SIG-M5 treated with dmso at 0.1 percent for 504 hours (cell line): ENCODE measurements at regions not wholly inside any gene's neighbourhood (a gene's known extent, or its start where the extent isn't known, plus 50 kb on each side); places are given as distances from the start of the nearest gene placed in this dataset.

Source experiments
- DNase-seq: peaks from one replicate; lab custom pipeline; 2025; ENCODE audit not compliant: unreplicated experiment; lab: John Stamatoyannopoulos, UW

DNA sequence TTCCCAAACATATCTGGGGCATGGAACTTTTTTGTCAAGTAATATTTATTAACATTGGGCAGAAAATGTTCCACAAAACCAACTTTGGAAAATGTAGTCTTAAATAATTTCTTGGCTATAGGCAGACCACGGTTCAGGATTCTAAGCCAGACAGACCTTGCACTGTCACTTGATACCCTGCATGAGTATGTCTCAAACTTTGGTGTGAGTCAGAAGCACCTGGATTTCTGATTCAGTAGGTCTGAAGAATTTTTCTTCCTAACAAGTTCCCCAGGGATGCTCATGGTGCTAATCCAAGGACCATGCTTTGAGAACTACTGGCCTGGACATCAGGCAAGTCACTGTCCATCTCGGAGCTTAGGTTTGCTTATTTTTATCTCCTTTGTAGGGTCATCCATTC is 562.0 kb downstream of the PLPP3 start:
- DNase-seq, result no peak

- no peak for DNase-seq
Measured at GRCh38 chr1:56003846-56004245, 575.5 kb downstream of the PLPP3 start.

- DNase-seq, result no peak
Measured at GRCh38 chr1:56002231-56002630, 577.1 kb downstream of the PLPP3 start.

DNA sequence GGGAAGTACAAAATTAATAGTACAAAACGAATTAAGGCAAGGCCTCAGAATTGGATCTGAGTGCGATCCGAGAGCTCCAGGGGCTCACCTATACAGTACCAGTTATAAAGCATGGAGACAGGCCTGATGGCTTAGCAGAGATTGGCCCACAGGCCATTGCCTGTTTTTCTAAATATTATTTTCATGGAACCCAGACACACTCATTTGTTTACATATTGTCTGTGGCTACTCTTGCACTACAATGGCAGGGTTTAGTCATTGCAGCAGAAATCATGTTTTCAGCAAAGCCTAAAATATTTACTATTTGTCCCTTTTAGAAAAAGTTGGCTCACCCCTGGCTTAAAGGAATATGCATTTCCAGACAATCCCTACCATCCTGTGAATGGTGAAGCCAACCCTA is 578.9 kb downstream of the PLPP3 start:
- DNase-seq, result no peak

DNA sequence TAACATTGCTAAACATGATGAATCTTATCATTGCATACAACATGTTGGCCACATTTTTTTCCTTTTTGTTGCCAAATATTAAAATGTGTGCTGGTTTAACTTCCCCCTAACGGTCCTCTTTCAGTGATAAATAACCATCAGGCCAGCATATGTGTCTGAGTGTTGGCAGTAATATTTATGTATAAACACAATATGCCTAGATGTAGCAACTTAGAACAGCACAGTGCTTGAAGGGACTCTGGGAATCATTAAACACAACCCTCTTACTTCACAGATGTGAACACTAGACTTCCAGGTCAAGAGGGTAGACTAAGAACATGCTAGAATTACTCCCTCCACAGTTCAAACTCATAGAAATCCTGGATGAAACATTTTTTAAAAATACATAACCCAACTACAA is 581.8 kb downstream of the PLPP3 start:
- no peak for DNase-seq

DNA sequence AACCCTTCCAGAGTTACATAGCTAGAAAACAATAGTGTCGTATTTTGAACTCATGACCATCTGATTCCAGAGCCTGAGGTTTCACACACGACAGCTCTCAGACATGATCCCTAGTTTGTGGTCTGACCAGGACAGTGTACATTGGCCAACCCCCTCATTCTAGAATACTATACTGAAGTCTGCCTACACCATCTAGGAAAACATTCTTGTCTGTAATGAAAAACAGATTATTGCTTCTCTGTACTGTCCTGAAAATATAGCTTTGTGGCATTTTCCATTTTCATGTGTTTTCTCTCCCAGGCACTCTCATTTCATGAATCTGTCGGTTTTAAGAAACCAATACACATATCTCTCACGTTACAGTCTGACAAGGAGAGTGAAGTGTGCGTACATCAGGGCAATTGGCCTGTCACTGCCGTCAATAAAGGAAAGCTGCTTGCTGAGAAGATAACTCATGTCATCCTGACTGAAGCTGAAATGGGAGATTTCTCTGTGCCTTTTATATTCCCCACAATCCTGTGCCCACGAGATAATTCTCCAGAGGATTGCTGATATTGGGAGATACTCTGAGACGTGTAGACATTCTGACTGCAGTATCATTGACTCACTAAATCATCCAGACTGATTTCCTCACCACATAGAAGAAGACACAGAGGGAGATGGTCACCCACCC is 585.6 kb downstream of the PLPP3 start:
- DNase-seq, result no peak

GRCh38 chr1:55990007-55990406 is 589.4 kb downstream of the PLPP3 start:
- no peak for DNase-seq

GRCh38 chr1:55988963-55989452 is 590.4 kb downstream of the PLPP3 start:
- no peak for DNase-seq

- DNase-seq, result no peak
Measured at GRCh38 chr1:55987491-55988249, 591.7 kb downstream of the PLPP3 start.

- DNase-seq, result no peak
Measured at GRCh38 chr1:55986003-55986402, 593.4 kb downstream of the PLPP3 start.

DNA sequence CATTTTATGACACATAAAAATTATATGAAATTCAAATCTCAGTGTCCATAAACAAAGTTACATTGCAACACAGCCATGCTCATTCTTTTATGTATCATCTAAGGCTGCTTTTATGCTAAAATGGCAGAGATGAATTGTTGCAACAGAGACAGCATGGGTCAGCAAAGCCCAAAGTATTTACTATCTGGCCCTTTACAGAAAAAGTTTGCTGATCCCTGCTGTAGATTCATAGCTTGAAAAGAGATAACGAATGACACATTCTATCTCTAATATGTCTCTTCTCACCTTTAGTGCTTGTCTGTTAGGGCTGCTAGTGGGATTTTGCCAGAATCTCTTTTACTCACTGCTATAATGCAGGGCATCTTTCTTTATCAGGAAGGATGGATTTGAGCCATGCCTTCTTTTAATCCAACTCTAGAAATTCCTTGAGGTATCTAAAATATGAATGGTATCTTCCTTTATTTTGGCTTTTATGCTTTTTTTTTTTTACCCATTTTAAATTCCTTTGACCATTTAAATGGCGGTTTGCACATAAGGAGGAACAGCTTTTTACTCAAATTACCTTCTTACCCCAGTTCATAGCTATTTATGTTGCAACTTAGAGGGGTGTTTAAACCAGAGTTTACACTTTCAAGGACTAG is 598.2 kb downstream of the PLPP3 start:
- no peak for DNase-seq

- no peak for DNase-seq
Measured at GRCh38 chr1:55980582-55980981, 598.8 kb downstream of the PLPP3 start.

GRCh38 chr1:55974714-55975441 is 604.5 kb downstream of the PLPP3 start:
- DNase-seq, result no peak

DNA sequence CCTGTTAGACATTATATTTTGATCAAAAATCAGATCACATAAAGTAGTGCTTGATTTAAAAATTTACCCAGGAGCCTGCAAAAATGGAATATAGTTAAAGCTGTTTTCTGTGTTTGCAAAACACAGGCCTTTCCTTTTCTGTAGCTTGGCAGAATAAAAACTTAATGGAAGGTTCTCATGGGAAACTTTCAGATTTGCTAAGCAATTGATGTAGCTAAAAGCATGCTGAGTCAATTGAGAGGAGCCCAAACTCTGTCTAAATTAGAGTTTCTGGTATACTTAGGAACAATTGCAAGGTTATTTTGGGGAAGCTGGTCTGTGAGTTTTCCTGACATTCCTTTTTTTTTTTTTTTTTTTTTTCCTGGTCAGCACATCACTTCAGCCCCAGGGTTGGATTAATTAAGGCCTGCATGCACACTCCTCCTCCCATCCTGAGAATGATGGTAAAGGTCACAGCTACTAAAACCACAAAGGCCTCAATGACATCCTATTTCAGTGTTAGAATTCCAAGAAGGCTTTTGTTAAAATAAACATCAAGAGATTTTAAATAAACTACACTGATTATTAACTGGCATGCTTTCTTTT is 608.7 kb downstream of the PLPP3 start:
- DNase-seq, result no peak

DNA sequence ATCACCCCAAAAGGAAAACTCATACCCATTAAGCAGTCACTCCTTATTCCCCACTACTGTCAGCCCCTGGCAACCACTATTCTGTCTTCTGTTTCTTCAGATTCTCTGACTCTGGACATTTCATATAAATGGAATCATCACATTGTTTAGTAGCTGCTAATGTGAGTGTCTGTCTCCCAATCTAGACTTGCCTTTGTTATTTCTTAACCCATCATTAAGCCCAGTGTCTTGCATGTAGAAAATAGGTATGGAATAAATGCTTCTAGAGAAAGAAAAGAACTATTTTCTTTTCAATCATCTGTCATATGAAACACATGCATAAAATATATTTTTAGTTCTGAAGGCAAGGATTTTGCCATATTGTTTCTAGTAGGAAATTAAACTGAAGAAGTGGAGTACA is 610.0 kb downstream of the PLPP3 start:
- DNase-seq, result no peak

GRCh38 chr1:55968661-55969060 is 610.7 kb downstream of the PLPP3 start:
- no peak for DNase-seq

DNA sequence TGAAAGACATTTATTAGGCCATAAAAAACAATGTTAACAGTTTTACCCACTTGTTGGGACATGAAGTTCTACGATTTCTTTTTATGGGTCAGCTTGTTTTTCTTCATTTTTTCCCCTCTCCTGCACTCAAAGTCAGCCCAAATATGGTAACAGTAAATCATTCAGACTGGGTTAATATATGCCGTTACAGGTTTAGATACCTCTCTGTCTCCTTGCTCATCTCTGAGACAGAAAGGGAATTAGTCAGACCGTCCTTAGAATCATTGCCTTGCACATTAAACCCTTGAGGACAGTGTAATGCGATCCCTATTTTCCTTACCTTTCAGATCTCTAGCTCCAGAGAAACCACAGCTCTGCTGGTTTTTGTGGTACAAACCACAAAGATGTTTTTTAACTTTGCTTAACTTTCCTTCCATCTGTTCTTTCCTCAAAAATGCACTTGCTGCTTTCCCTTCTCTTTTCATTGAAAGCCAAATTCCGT is 613.3 kb downstream of the PLPP3 start:
- DNase-seq, result no peak

- no peak for DNase-seq
Measured at GRCh38 chr1:55962472-55962871, 616.9 kb downstream of the PLPP3 start.

- DNase-seq, result no peak
Measured at GRCh38 chr1:55959136-55959548, 620.2 kb downstream of the PLPP3 start.

DNA sequence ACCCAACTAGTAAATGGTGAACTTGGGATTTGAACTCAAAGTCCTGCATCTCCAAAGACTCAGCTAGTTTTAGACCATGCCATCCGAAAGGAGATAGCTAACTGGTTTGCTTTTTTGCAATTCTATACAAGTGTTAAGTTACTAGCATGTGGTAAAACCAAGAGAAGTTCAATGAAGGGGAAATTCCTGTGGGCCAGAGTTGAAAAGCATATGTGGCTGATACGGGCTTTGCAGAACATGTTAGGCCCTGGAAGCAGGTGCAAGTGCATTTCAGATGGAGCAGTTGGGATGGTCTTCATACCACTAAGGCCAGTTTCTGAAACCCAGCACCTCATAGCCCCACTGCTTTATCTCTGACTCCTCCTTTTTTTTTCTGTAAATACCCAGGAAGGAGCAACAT is 620.9 kb downstream of the PLPP3 start:
- DNase-seq, result no peak

DNA sequence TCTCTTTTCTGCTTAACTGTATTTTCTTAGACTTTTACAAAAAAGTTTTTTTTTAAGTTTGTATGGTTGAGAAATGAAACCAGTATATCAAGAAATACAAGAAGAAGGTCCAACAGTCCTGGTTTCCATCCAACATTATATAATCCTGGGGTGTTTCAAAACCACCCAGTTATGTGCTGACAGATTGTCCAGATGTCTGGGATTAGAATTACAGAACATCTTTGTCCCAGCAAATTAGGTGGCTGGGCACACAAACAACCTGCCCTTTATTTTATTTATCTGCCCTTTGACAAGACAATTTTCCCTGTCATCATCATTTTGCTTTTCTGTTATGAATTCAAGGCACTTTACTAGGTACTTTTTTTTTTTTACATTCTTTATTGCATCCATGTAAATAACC is 622.1 kb downstream of the PLPP3 start:
- no peak for DNase-seq
